Right lobe of liver (tissue), 4 donors: ENCODE measurements at regions not wholly inside any gene's neighbourhood (a gene's known extent, or its start where the extent isn't known, plus 50 kb on each side); places are given as distances from the start of the nearest gene placed in this dataset.

Experiments
- CTCF ChIP-seq, 4 donors: fragments of 200-600 bp in 3 of 4; fragments of 450-650 bp in 1 of 4; IDR thresholded peaks; one replicate each; pipeline versions ENCODE4 v1.5.1 to v1.8.0; 2016 to 2022; ENCODE audit warnings: antibody characterized with exemption in 4 of 4, mild to moderate bottlenecking in 2 of 4
- POLR2A ChIP-seq: fragments of 450-650 bp; IDR thresholded peaks from one replicate; pipeline ENCODE4 v1.6.1; 2017; ENCODE audit warnings: antibody characterized with exemption, mild to moderate bottlenecking
- donor health status: DM: no; HTN: no; CAD: no.
- donor health status: DM: no; HTN: no; CAD: no.
- donor health status: DM: no; HTN: yes; CAD: no.

GRCh38 chr3:87363721-87364120, 87.3 kb upstream of the POU1F1 start:
- TF ChIP-seq CTCF (IDR thresholded peaks at IDR 0.05) = no peak
- TF ChIP-seq POLR2A = no peak
